Ectodermal cell (in vitro differentiated cells): ENCODE measurements at regions not wholly inside any gene's neighbourhood (a gene's known extent, or its start where the extent isn't known, plus 50 kb on each side); places are given as distances from the start of the nearest gene placed in this dataset.

Experiments used
- H3K27ac ChIP-seq: 2 replicates; pipeline ENCODE4 v1.7.0; 2013; ENCODE audit warnings: mild to moderate bottlenecking, low read depth, low read length; ENCODE audit not compliant: insufficient read depth, poor library complexity, severe bottlenecking
- H3K27me3 ChIP-seq: 2 replicates; pipeline ENCODE4 v1.7.0; 2013; ENCODE audit warnings: mild to moderate bottlenecking, low read length; ENCODE audit not compliant: insufficient read depth, control insufficient read depth, poor library complexity, severe bottlenecking
- H3K36me3 ChIP-seq: one replicate; pipeline ENCODE4 v1.7.0; 2013; ENCODE audit warnings: low read length; ENCODE audit not compliant: control insufficient read depth, insufficient read depth
- H3K4me1 ChIP-seq: one replicate; pipeline ENCODE4 v1.7.0; 2013; ENCODE audit warnings: low read length; ENCODE audit not compliant: control insufficient read depth, insufficient read depth
- H3K4me3 ChIP-seq: 2 replicates; pipeline ENCODE4 v1.7.0; 2013; ENCODE audit warnings: low read depth, low read length, control low read depth; ENCODE audit not compliant: insufficient read depth
- H3K9me3 ChIP-seq: 2 replicates; pipeline ENCODE4 v1.7.0; 2013; ENCODE audit warnings: mild to moderate bottlenecking, low read length, moderate library complexity; ENCODE audit not compliant: control insufficient read depth
- WGBS, 2 experiments: methylation state at CpG; one replicate each; pipeline ENCODE4 v1.1.7; 2013; ENCODE audit warnings: missing lambda C conversion rate in 2 of 2; 5-methylcytosine and 5-hydroxymethylcytosine counted together

DNA sequence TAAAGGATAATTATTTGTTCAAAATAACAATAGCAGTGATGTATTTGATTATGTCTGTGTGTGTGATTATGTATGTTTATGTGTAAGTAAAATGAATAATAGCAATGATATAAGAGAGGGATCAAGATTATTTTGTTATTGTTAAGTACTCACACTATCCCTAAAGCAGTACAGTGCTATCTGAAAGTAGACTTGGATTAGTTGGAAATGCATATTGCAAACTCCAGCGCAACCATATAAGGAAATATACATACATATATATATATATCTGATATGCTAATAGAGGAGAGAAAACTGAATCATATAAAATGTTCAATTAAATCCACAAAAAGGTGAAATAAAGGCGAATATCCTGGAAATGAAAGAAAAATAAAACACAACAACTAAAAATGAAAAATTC is 268.4 kb downstream of the HINT1 start:
- Histone ChIP-seq H3K9me3 (no peaks in the 10 kb centered on the region), H3K27ac (no peak overlapping the region), H3K36me3 (no peaks in the 10 kb centered on the region), H3K27me3 (no peaks in the 10 kb centered on the region), H3K4me3 (no peak overlapping the region), H3K4me1 (no peaks in the 10 kb centered on the region)
- no CpG with 5 or more reads among the region's 2 CpGs for WGBS, 2 experiments

DNA sequence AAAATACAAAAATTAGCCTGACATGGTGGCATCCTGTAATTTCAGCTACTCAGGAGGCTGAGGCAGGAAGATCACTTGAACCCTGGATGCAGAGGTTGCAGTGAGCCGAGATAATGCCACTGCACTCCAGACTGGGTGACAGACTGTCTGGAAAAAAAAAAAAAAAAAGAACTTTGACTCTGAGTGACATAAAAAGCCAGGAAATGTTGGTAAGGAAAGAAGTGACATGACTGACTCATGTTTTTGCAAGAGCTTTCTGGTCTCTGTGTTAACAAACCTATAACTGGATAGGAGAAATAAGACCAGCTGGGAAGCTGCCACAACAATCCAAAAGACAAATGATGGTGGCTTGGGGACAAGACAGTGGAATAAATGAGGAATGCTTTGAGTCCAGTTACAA is 272.1 kb downstream of the HINT1 start:
- no peaks in the 10 kb centered on the region for H3K36me3 ChIP-seq
- 88 to 98% methylated on average over 1 of the region's 1 CpG for WGBS, 2 experiments
- no peak overlapping the region for H3K27ac ChIP-seq
- H3K4me1 ChIP-seq: no peaks in the 10 kb centered on the region
- no peaks in the 10 kb centered on the region for H3K27me3 ChIP-seq
- H3K9me3 ChIP-seq: no peaks in the 10 kb centered on the region
- H3K4me3 ChIP-seq: no peak overlapping the region

DNA sequence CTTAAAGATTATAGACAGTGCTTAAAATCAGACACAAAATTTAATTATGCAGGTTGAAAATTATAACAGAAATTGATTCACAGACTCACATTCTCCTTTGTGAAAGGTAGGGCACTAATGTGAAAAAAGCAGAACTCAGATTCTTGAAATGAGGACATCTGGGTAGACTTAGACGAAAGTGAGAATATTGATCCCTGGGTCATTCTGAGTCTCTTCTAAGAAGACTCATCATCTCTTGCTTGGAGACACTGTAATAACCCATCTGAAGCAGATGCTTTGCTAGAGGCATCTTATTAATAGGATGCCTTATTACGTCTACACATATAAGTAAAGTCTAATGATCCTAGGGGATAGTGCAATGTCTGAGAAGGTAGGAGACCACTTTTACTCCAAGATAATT is 274.4 kb downstream of the HINT1 start:
- no peaks in the 10 kb centered on the region for H3K36me3 ChIP-seq
- no peak overlapping the region for H3K4me3 ChIP-seq
- H3K9me3 ChIP-seq: no peaks in the 10 kb centered on the region
- no peak overlapping the region for H3K27ac ChIP-seq
- 95 to 97% methylated on average over 2 of the region's 2 CpGs for WGBS, 2 experiments
- H3K4me1 ChIP-seq: peaks cover 9% of the 10 kb centered on the region
- no peaks in the 10 kb centered on the region for H3K27me3 ChIP-seq

DNA sequence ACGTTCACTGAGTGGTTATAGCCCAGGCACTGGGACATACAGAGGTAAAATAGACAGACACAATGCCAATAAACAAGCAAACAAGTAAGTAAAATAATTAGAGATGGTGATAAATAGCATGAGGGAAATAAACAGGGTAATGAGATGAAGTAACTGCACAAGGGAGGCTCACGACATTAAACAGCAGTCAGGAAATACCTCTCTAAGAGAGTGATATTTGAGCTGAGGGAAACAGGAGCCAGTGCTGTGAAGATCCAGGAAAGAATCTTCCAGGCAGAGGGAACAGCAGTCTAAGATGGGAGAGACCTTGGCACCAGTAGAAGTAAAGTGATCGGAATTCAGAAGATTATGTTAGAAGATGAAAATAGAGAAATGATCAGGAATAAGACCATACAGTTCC is 279.4 kb downstream of the HINT1 start:
- 85 to 87% methylated on average over 2 to 3 of the region's 3 CpGs for WGBS, 2 experiments
- no peaks in the 10 kb centered on the region for H3K9me3 ChIP-seq

DNA sequence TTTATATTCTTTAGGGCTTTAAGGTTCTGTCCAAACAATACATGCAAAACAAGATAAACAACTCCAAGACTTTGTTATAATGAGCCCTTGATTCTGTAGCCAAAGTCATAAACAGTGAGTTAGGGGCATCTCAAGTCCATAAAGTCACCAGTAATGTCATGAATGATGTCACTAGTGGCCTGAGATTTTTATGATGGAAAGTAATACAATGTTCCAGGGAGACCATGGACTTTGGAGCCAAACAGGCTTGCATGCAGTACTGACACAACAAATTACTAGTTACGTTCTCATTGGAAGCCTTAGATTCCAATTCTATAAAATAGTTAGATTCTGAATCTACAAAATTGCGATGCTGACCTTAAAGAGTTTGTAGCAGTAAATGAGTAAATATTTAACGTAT is 280.0 kb downstream of the HINT1 start:
- H3K4me1 ChIP-seq: peaks cover 17% of the 10 kb centered on the region
- no peaks in the 10 kb centered on the region for H3K27me3 ChIP-seq
- WGBS, 2 experiments: 80 to 100% methylated on average over 1 of the region's 3 CpGs
- H3K4me3 ChIP-seq: no peak overlapping the region
- H3K36me3 ChIP-seq: no peaks in the 10 kb centered on the region
- H3K9me3 ChIP-seq: no peaks in the 10 kb centered on the region
- H3K27ac ChIP-seq: no peak overlapping the region

More for the DNA sequence above, 279.4 kb downstream of the HINT1 start:
- Histone ChIP-seq H3K36me3 (no peaks in the 10 kb centered on the region), H3K27me3 (no peaks in the 10 kb centered on the region), H3K27ac (no peak overlapping the region), H3K4me1 (peaks cover 17% of the 10 kb centered on the region), H3K4me3 (no peak overlapping the region)

DNA sequence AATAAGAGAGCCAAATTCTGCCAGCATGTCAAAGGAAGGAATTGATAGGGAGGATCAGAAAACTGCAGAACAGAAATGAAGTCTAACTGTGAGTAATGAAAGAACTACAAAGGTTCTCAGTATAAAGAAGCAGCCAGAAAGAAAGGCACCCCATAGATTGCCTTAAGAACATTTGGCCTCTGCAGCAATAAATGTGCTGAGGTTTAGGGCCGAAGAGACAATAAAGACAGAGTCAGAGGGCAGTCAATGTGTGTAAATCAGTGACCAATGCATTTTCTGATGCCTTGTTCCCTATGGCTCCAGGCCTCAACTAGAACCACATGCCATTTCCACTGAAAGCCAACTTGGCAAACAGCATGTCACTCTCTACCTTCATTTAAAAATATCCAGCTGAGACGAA is 281.0 kb downstream of the HINT1 start:
- Histone ChIP-seq H3K36me3 (no peaks in the 10 kb centered on the region), H3K27me3 (no peaks in the 10 kb centered on the region), H3K27ac (no peak overlapping the region), H3K4me1 (peaks cover 17% of the 10 kb centered on the region), H3K4me3 (no peak overlapping the region), H3K9me3 (no peaks in the 10 kb centered on the region)
- WGBS, 2 experiments: 35 to 45% methylated on average over 2 of the region's 2 CpGs

DNA sequence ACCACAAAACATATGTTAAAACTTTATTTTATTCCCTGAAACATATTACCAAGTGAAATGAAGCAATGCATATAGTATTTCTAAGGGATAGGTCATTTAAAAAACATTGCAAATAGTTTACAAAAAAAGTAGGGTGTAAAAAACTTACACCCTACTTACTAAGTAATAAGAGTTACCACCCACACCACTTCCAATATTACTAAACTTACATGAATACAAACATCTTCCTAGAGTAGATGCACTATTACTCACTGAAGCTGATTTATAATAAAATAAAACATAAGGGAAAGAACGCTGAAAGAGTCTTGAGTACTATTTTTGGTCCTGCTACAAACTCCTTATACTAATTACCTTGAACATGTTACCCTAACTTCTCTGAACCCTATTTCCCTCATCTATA is 289.4 kb downstream of the HINT1 start:
- Histone ChIP-seq H3K4me1 (peaks cover 5% of the 10 kb centered on the region), H3K36me3 (no peaks in the 10 kb centered on the region), H3K27ac (no peak overlapping the region), H3K4me3 (no peak overlapping the region), H3K9me3 (no peaks in the 10 kb centered on the region), H3K27me3 (no peaks in the 10 kb centered on the region)
- WGBS, 2 experiments: no CpG with 5 or more reads among the region's 1 CpG

DNA sequence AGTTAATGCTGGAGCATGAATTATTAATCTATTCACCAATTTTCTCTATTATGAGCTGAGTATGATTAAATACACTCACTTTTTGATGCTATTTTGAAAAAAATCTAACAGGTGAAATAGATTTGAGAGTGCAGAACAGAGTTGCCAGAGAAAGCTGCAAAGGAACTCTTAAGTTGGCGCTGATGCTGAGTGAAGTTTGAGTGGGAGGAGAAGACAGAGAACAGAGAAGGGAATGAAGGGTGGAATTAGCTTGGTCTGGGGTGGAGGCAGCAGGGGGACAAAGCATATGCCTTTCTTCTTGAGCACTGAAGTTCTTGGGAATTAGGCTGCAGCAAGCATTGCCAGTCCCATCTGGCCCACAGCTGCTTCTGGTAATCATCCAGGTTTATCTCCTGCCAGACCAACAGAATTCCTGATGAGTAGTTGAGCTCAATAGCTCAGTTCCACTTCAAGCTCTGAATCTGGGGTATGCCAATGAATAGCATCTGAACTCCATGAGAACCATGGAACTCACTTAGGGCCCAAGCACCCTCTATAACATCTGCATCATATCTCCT is 290.1 kb downstream of the HINT1 start:
- H3K9me3 ChIP-seq: no peaks in the 10 kb centered on the region

DNA sequence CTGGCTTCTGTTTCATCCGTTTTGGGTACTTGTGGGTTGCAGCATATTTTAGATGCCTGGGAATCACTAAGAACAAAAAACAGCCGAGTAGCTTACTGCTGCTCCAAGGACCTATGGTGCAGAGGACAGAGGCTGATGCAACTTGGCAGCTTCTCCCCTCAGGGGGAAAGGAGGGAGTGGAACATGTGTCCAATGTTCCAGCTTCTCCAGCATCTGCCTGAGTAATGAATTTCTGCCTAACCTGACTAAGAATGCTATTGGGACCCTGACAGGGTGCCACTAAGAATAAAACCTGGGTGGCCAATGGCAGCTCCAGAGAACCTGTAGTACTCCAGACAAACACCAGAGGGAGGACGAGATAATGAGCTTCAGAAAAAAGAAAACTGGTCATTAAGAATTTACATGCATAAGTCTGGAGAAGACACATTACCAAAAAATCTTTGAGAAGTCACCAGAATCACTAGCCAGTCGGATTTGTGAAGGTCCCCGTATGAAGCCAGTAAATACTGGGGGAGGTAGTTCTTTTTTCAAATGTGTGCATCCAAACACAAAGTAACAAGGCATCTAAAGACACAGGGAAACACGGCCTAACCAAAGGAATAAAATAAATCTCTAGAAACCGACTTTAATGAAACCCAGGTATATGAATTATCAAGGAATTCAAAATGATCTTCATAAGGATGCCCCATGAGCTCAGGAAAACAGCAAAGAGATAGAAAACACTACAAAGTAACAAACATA is 293.5 kb downstream of the HINT1 start:
- WGBS, 2 experiments: 65 to 69% methylated on average over 7 of the region's 7 CpGs
- H3K9me3 ChIP-seq: no peaks in the 10 kb centered on the region
- H3K27ac ChIP-seq: no peak overlapping the region
- no peaks in the 10 kb centered on the region for H3K36me3 ChIP-seq
- H3K4me1 ChIP-seq: peaks cover 12% of the 10 kb centered on the region
- H3K4me3 ChIP-seq: no peak overlapping the region
- H3K27me3 ChIP-seq: no peaks in the 10 kb centered on the region

More for the DNA sequence above, 290.1 kb downstream of the HINT1 start:
- Histone ChIP-seq H3K36me3 (no peaks in the 10 kb centered on the region), H3K27ac (no peak overlapping the region), H3K4me1 (peaks cover 5% of the 10 kb centered on the region), H3K4me3 (no peak overlapping the region), H3K27me3 (no peaks in the 10 kb centered on the region)
- 95 to 99% methylated on average over 1 of the region's 1 CpG for WGBS, 2 experiments

DNA sequence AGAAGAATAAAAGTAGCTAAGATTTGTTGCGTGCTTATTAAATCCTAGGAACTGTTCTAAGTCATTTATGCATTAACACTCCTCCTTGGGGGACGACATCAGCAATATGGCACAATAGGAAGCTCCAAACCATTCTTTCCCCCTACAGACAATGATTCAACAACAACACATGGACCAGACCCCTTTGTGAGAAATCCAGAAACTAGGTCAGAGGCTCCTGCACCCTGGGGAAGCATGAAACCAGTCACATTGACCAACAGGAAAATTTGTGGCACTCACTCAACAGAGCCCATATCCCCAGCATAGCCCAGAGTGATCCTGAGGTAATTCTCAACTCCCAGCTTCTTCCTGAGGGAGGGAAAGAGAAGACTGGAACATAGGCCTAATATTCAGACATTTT is 294.4 kb downstream of the HINT1 start:
- 82 to 85% methylated on average over 2 of the region's 2 CpGs for WGBS, 2 experiments
- Histone ChIP-seq H3K27me3 (no peaks in the 10 kb centered on the region), H3K4me3 (no peak overlapping the region), H3K4me1 (peaks cover 12% of the 10 kb centered on the region), H3K9me3 (no peaks in the 10 kb centered on the region), H3K36me3 (no peaks in the 10 kb centered on the region), H3K27ac (no peak overlapping the region)
